ENCODE measurements at regions not wholly inside any gene's neighbourhood (a gene's known extent, or its start where the extent isn't known, plus 50 kb on each side); places are given as distances from the start of the nearest gene placed in this dataset.

GRCh38 chr3:16060358-16060852, 114.1 kb upstream of the GALNT15 start:
- DNase-seq (ENCODE audit: low spot score in 2 of 2) = peak; percentile 86 to 92
- intact Hi-C loops (cut with DNase I; ENCODE audit: low total_unique reads) = no loop called here
- TF ChIP-seq CTCF (IDR thresholded peaks at IDR 0.05) = no peak
- no peak for TF ChIP-seq POLR2A (IDR thresholded peaks at IDR 0.05)
- WGBS, 2 donors = 41 to 42% methylated on average over 4 of the region's 4 CpGs
- H3K4me3 ChIP-seq (ENCODE audit: low read depth, poor library complexity, severe bottlenecking) = no peak overlapping the region

- peak; percentile 78 to 89 for DNase-seq (ENCODE audit: low spot score in 2 of 2)
- intact Hi-C loops (cut with DNase I; ENCODE audit: low total_unique reads) = no loop called here
- 68 to 73% methylated on average over 1 of the region's 1 CpG for WGBS, 2 donors
- H3K4me3 ChIP-seq (ENCODE audit: low read depth, poor library complexity, severe bottlenecking) = no peak overlapping the region
- no peak for TF ChIP-seq POLR2A (IDR thresholded peaks at IDR 0.05)
- TF ChIP-seq CTCF (IDR thresholded peaks at IDR 0.05) = no peak
These were observed 113.5 kb upstream of the GALNT15 start for GRCh38 chr3:16060945-16061344.

- intact Hi-C loops (cut with DNase I; ENCODE audit: low total_unique reads) = no loop called here
- no peak for DNase-seq (ENCODE audit: low spot score in 2 of 2)
- no peak for TF ChIP-seq CTCF (IDR thresholded peaks at IDR 0.05)
- no peak for TF ChIP-seq POLR2A (IDR thresholded peaks at IDR 0.05)
- WGBS, 2 donors = 79 to 82% methylated on average over 2 of the region's 2 CpGs
- no peak overlapping the region for H3K4me3 ChIP-seq (ENCODE audit: low read depth, poor library complexity, severe bottlenecking)
These were observed 113.0 kb upstream of the GALNT15 start for GRCh38 chr3:16061491-16061890.

GRCh38 chr3:16063603-16064002, 110.9 kb upstream of the GALNT15 start:
- intact Hi-C loops (cut with DNase I; ENCODE audit: low total_unique reads) = no loop called here
- H3K4me3 ChIP-seq (ENCODE audit: low read depth, poor library complexity, severe bottlenecking) = no peak overlapping the region
- TF ChIP-seq CTCF (IDR thresholded peaks at IDR 0.05) (no peak), POLR2A (IDR thresholded peaks at IDR 0.05) (no peak)
- no peak for DNase-seq (ENCODE audit: low spot score in 2 of 2)
- WGBS, 2 donors = 47 to 68% methylated on average over 2 of the region's 2 CpGs

- whole genome bisulfite sequencing, 2 donors = 65% methylated on average over 3 of the region's 3 CpGs
- TF ChIP-seq CTCF (IDR thresholded peaks at IDR 0.05) (no peak), POLR2A (IDR thresholded peaks at IDR 0.05) (no peak)
- no peak overlapping the region for H3K4me3 ChIP-seq (ENCODE audit: low read depth, poor library complexity, severe bottlenecking)
- intact Hi-C loops (cut with DNase I; ENCODE audit: low total_unique reads) = no loop called here
- DNase-seq (ENCODE audit: low spot score in 2 of 2) = peak; percentile 78 to 96
These were observed 109.7 kb upstream of the GALNT15 start for GRCh38 chr3:16064642-16065414.

- TF ChIP-seq POLR2A (IDR thresholded peaks at IDR 0.05) (no peak), CTCF (IDR thresholded peaks at IDR 0.05) (no peak)
- DNase-seq (ENCODE audit: low spot score in 2 of 2) = no peak
- intact Hi-C loops (cut with DNase I; ENCODE audit: low total_unique reads) = no loop called here
- WGBS, 2 donors = 67 to 83% methylated on average over 1 of the region's 1 CpG
- no peak overlapping the region for H3K4me3 ChIP-seq (ENCODE audit: low read depth, poor library complexity, severe bottlenecking)
These were observed 107.9 kb upstream of the GALNT15 start for GRCh38 chr3:16066545-16066944.

Measured in lower leg skin (tissue), 4 donors.